Mesendoderm (in vitro differentiated cells): ENCODE measurements at regions not wholly inside any gene's neighbourhood (a gene's known extent, or its start where the extent isn't known, plus 50 kb on each side); places are given as distances from the start of the nearest gene placed in this dataset.

Source experiments
- DNase-seq: peaks from one replicate; pipeline ENCODE4 v3.0.0; 2013
- H2AK5ac ChIP-seq: 2 replicates; pipeline ENCODE4 v1.6.1; 2013; ENCODE audit warnings: low read length, inconsistent platforms
- H2BK120ac ChIP-seq: 2 replicates; pipeline ENCODE4 v1.6.1; 2013; ENCODE audit warnings: low read depth, mild to moderate bottlenecking, low read length, moderate library complexity, mixed read lengths
- H2BK15ac ChIP-seq: replicated peaks from 2 replicates; pipeline ENCODE4 v1.6.1; 2013; ENCODE audit warnings: low read depth, mild to moderate bottlenecking, moderate library complexity
- H2BK5ac ChIP-seq: 2 replicates; pipeline ENCODE4 v1.6.1; 2013; ENCODE audit warnings: low read length, inconsistent platforms
- H3K18ac ChIP-seq: 2 replicates; pipeline ENCODE4 v1.6.1; 2013; ENCODE audit warnings: mild to moderate bottlenecking, low read length, mixed read lengths
- H3K23ac ChIP-seq: one replicate; pipeline ENCODE4 v1.6.1; 2013; ENCODE audit warnings: low read length
- H3K27ac ChIP-seq: 2 replicates; pipeline ENCODE4 v1.5.1; 2013; ENCODE audit warnings: low read depth, mild to moderate bottlenecking, inconsistent platforms, low read length, moderate library complexity
- H3K27me3 ChIP-seq: 2 replicates; pipeline ENCODE4 v1.6.1; 2013; ENCODE audit warnings: low read length, control low read depth, mild to moderate bottlenecking, inconsistent platforms; ENCODE audit not compliant: insufficient read depth, poor library complexity
- H3K36me3 ChIP-seq: 2 replicates; pipeline ENCODE4 v1.6.1; 2013; ENCODE audit warnings: low read length, inconsistent platforms; ENCODE audit not compliant: control insufficient read depth, insufficient read depth
- H3K4ac ChIP-seq: one replicate; pipeline ENCODE4 v1.6.1; 2013; ENCODE audit warnings: low read depth, mild to moderate bottlenecking, low read length, moderate library complexity
- H3K4me1 ChIP-seq: 2 replicates; pipeline ENCODE4 v1.6.1; 2013; ENCODE audit warnings: low read depth, low read length, inconsistent platforms; ENCODE audit not compliant: control insufficient read depth
- H3K4me2 ChIP-seq: 2 replicates; pipeline ENCODE4 v1.6.1; 2013; ENCODE audit warnings: low read length
- H3K4me3 ChIP-seq: 2 replicates; pipeline ENCODE4 v1.5.1; 2013; ENCODE audit warnings: mild to moderate bottlenecking, low read length
- H3K56ac ChIP-seq: one replicate; pipeline ENCODE4 v1.6.1; 2013; ENCODE audit warnings: low read length
- H3K79me1 ChIP-seq: 2 replicates; pipeline ENCODE4 v1.6.1; 2013; ENCODE audit warnings: low read length, inconsistent platforms
- H3K79me2 ChIP-seq: 2 replicates; pipeline ENCODE4 v1.6.1; 2013; ENCODE audit warnings: mild to moderate bottlenecking, low read length; ENCODE audit not compliant: control insufficient read depth, insufficient read depth
- H3K9ac ChIP-seq: 2 replicates; pipeline ENCODE4 v1.6.1; 2013; ENCODE audit warnings: low read length, inconsistent platforms
- H4K5ac ChIP-seq: one replicate; pipeline ENCODE4 v1.6.1; 2013; ENCODE audit warnings: low read length
- H4K8ac ChIP-seq: one replicate; pipeline ENCODE4 v1.6.1; 2013; ENCODE audit warnings: low read depth, mild to moderate bottlenecking, control low read depth, low read length, moderate library complexity
- WGBS: extraction: QIAGEN DNeasy Blood & Tissue Kit; methylation state at CpG from one replicate; pipeline ENCODE4 v1.1.7; 2013; ENCODE audit warnings: low lambda C conversion rate, missing lambda C conversion rate; ENCODE audit not compliant: insufficient coverage; ENCODE audit errors: extremely low coverage; 5-methylcytosine and 5-hydroxymethylcytosine counted together

DNA sequence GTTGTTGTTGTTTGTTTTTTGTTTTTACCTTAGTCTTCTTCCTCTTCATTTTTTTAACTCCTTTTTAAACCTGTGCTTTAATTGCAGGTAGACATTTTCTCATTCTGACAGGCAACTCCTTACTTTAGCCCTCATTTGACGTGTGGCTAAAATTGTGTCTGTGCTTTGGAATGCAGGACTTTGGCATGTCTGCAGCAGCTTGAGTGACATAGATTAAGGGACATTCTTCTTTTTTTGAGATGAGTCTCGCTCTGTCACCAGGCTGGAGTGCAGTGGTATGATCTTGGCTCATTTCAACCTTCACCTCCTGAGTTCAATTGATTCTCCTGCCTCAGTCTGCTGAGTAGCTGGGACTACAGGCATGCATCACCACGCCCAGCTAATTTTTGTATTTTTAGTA, 100.8 kb downstream of the FAT3 start:
- Histone ChIP-seq H3K79me2 (no peaks in the 10 kb centered on the region), H2BK15ac (no peak overlapping the region), H2BK120ac (no peak overlapping the region), H3K79me1 (peaks cover 3% of the 10 kb centered on the region), H2AK5ac (no peak overlapping the region), H3K4me2 (no peak overlapping the region), H3K4me1 (no peaks in the 10 kb centered on the region), H4K5ac (no peak overlapping the region), H4K8ac (no peak overlapping the region), H3K4ac (no peak overlapping the region), H3K36me3 (no peaks in the 10 kb centered on the region), H3K27me3 (no peaks in the 10 kb centered on the region), H3K23ac (no peak overlapping the region), H3K27ac (no peak overlapping the region), H3K18ac (no peak overlapping the region), H3K9ac (no peak overlapping the region), H2BK5ac (no peak overlapping the region), H3K56ac (no peak overlapping the region), H3K4me3 (no peak overlapping the region)
- WGBS = no CpG with 5 or more reads among the region's 3 CpGs
- no peak for DNase-seq

DNA sequence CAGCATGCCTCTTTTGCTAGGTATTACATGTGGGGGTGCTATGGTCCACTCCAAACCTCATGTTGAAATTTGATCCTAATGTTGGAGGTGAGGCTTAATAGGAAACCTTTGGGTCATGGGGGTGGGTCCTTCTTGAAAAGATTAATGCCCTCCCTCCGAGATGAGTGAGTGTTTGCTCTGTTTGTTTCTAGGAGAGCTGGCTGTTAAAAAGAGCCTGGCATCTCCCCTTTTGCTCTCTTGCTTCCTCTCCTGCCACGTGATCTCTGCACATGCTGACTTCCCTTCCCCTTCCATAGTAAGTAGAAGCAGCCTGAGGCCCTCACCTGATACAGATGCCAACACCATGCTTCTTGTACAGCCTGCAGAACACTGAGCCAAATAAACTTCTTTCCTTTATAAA, 104.5 kb downstream of the FAT3 start:
- WGBS = no CpG with 5 or more reads among the region's 2 CpGs
- H3K27ac ChIP-seq = no peak overlapping the region

DNA sequence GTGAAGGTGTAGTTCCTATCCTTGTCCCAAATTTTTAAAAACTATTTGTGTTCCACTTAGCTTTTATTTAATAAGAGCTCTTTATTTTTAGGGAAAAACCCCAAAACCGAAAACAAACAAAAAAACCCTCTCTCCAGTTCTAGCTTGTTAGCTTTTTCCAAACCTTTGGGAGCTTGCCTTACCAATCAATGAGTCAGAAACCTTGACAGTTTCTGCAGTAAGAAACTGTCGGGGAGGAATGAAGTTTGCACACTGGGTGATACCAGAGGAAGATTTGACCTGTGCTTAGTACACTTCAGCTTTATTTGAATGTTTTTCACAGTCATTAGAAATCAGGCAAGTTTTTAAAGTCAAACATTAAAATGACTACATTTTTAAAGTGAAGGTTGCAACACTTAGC, 105.0 kb downstream of the FAT3 start:
- Histone ChIP-seq H2AK5ac (no peak overlapping the region), H3K4ac (no peak overlapping the region), H2BK15ac (no peak overlapping the region), H3K79me1 (peaks cover 6% of the 10 kb centered on the region), H3K36me3 (no peaks in the 10 kb centered on the region), H3K4me2 (no peak overlapping the region), H3K56ac (no peak overlapping the region), H3K4me1 (no peaks in the 10 kb centered on the region), H2BK5ac (no peak overlapping the region), H3K79me2 (no peaks in the 10 kb centered on the region), H3K9ac (no peak overlapping the region), H4K8ac (no peak overlapping the region), H2BK120ac (no peak overlapping the region), H4K5ac (no peak overlapping the region), H3K18ac (no peak overlapping the region), H3K27ac (no peak overlapping the region), H3K23ac (no peak overlapping the region), H3K27me3 (no peaks in the 10 kb centered on the region), H3K4me3 (no peak overlapping the region)
- WGBS = no CpG with 5 or more reads among the region's 2 CpGs
- peak; percentile 38 for DNase-seq

More for the DNA sequence above, 104.5 kb downstream of the FAT3 start:
- H3K4me3 ChIP-seq = no peak overlapping the region
- H3K4me1 ChIP-seq = no peaks in the 10 kb centered on the region
- H4K8ac ChIP-seq = no peak overlapping the region
- no peaks in the 10 kb centered on the region for H3K79me2 ChIP-seq
- H2BK120ac ChIP-seq = no peak overlapping the region
- no peak overlapping the region for H2AK5ac ChIP-seq
- H4K5ac ChIP-seq = no peak overlapping the region
- H3K18ac ChIP-seq = no peak overlapping the region
- H3K23ac ChIP-seq = no peak overlapping the region
- no peak overlapping the region for H3K56ac ChIP-seq
- H3K9ac ChIP-seq = no peak overlapping the region
- H3K4ac ChIP-seq = no peak overlapping the region
- H3K27me3 ChIP-seq = no peaks in the 10 kb centered on the region
- H3K79me1 ChIP-seq = peaks cover 6% of the 10 kb centered on the region
- no peak overlapping the region for H3K4me2 ChIP-seq
- H2BK15ac ChIP-seq = no peak overlapping the region
- no peak overlapping the region for H2BK5ac ChIP-seq
- no peaks in the 10 kb centered on the region for H3K36me3 ChIP-seq
- DNase-seq = peak; percentile 52

DNA sequence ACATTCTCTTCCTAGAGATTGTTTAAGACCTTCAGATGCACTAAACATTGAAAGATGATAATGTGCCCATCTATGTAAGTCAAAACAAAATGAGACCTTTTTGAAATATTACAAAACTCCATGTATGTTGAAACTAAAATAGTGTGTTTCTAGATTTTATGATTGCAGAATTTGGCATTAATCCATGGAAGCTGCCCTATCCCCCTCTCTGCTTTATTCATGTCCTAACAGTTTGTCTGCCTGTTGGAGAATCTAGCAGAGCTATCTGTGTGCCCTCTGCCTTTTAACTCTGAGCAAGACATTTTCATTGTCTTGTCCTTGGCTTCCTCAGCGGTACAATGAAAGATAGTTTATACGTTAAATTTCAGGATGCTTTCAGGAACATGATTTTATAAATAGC, 105.5 kb downstream of the FAT3 start:
- no peak overlapping the region for H3K4ac ChIP-seq
- DNase-seq = no peak
- no CpG with 5 or more reads among the region's 2 CpGs for WGBS
- H3K23ac ChIP-seq = no peak overlapping the region
- no peak overlapping the region for H3K56ac ChIP-seq
- no peaks in the 10 kb centered on the region for H3K79me2 ChIP-seq
- peaks cover 6% of the 10 kb centered on the region for H3K79me1 ChIP-seq
- no peaks in the 10 kb centered on the region for H3K4me1 ChIP-seq
- H4K8ac ChIP-seq = no peak overlapping the region
- no peak overlapping the region for H2BK5ac ChIP-seq
- no peak overlapping the region for H2BK15ac ChIP-seq
- no peaks in the 10 kb centered on the region for H3K27me3 ChIP-seq
- H2BK120ac ChIP-seq = no peak overlapping the region
- H2AK5ac ChIP-seq = no peak overlapping the region
- H3K18ac ChIP-seq = peak overlapping the region; percentile 14
- H3K36me3 ChIP-seq = no peaks in the 10 kb centered on the region
- no peak overlapping the region for H3K27ac ChIP-seq
- no peak overlapping the region for H4K5ac ChIP-seq
- no peak overlapping the region for H3K4me3 ChIP-seq
- no peak overlapping the region for H3K9ac ChIP-seq
- no peak overlapping the region for H3K4me2 ChIP-seq

DNA sequence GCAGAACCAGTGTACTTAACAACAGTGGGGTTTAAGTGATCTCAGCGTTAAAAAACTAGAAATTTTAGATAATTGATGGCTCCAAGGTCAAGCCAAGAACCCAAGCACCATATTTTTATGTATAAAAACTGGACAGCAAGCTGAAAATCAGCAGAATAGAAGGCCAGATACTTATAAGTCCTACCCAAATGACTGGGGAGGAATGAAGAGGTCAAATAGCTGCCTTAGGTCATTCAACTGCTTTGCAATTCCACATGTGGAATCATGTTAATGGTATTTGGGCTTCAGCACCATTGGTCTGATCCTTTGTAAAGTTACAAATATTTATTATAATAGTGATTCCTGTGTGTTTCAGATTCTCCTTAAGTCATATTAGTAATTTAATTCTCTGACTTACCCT, 108.4 kb downstream of the FAT3 start:
- Histone ChIP-seq H3K56ac (no peak overlapping the region), H4K5ac (no peak overlapping the region), H3K36me3 (no peaks in the 10 kb centered on the region), H4K8ac (no peak overlapping the region), H3K23ac (no peak overlapping the region), H3K79me2 (no peaks in the 10 kb centered on the region), H3K4me1 (no peaks in the 10 kb centered on the region), H3K27me3 (no peaks in the 10 kb centered on the region), H3K4ac (no peak overlapping the region), H3K9ac (no peak overlapping the region), H2BK5ac (no peak overlapping the region), H2BK120ac (no peak overlapping the region), H3K79me1 (peaks cover 6% of the 10 kb centered on the region), H3K4me3 (no peak overlapping the region), H3K4me2 (no peak overlapping the region), H2AK5ac (no peak overlapping the region), H3K27ac (no peak overlapping the region), H3K18ac (no peak overlapping the region), H2BK15ac (no peak overlapping the region)
- WGBS = no CpG with 5 or more reads among the region's 1 CpG
- DNase-seq = peak; percentile 56

DNA sequence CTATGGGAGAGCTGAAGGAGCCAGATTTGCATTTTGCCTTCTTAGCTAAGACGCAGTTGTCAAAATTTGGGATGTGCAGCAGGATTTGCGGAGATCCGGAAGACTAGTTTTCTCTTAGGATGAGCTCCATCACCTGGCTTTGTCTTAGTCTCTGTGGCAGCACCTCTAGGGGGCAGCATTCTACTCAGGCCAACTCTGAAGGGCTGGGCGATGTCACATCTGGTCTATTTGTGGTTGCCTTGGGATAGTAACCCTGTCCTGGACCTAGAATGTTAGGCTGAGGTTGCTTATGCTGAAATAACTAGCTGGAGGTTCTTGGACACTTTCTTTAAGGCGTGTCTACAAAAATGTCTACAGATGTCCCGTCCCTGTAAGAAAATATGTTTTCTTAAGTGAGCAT, 116.2 kb downstream of the FAT3 start:
- Histone ChIP-seq H2BK15ac (no peak overlapping the region), H3K27me3 (no peaks in the 10 kb centered on the region), H3K4me3 (no peak overlapping the region), H3K4ac (no peak overlapping the region), H3K4me2 (no peak overlapping the region), H3K79me1 (peaks cover 12% of the 10 kb centered on the region), H2BK120ac (no peak overlapping the region), H3K9ac (no peak overlapping the region), H3K4me1 (no peaks in the 10 kb centered on the region), H2BK5ac (no peak overlapping the region), H3K79me2 (no peaks in the 10 kb centered on the region), H3K56ac (no peak overlapping the region), H3K23ac (no peak overlapping the region), H4K8ac (no peak overlapping the region), H2AK5ac (no peak overlapping the region), H3K36me3 (no peaks in the 10 kb centered on the region), H4K5ac (no peak overlapping the region), H3K27ac (no peak overlapping the region), H3K18ac (no peak overlapping the region)
- WGBS = no CpG with 5 or more reads among the region's 6 CpGs
- DNase-seq = peak; percentile 77
